Thyroid gland (tissue), 4 donors: ENCODE measurements at regions not wholly inside any gene's neighbourhood (a gene's known extent, or its start where the extent isn't known, plus 50 kb on each side); places are given as distances from the start of the nearest gene placed in this dataset.

Experiments
- DNase-seq, 2 donors: peaks; one replicate each; pipeline ENCODE4 v3.0.0-alpha.2; 2019
- H3K27ac ChIP-seq, 3 donors: fragments of 200-600 bp; sonication (generic); 1 replicate in 2 of 3; 2 replicates in 1 of 3; pipeline ENCODE4 v1.5.1; 2016 to 2019; ENCODE audit warnings: mild to moderate bottlenecking in 1 of 3, moderate library complexity in 1 of 3
- H3K27me3 ChIP-seq: fragments of 200-600 bp; sonication (generic); one replicate; pipeline ENCODE4 v1.5.1; 2019
- H3K36me3 ChIP-seq, 2 donors: fragments of 200-600 bp; sonication (generic); one replicate each; pipeline ENCODE4 v1.5.1; 2016 to 2019
- H3K4me1 ChIP-seq, 2 donors: fragments of 200-600 bp; sonication (generic); one replicate each; pipeline ENCODE4 v1.5.1; 2017 to 2019
- H3K4me3 ChIP-seq, 3 donors: fragments of 200-600 bp; sonication (generic); replicated peaks in 1 of 3; 1 replicate in 2 of 3; 2 replicates in 1 of 3; pipeline ENCODE4 v1.5.1; 2016; ENCODE audit warnings: mild to moderate bottlenecking in 1 of 3
- H3K9me3 ChIP-seq: fragments of 200-600 bp; sonication (generic); one replicate; pipeline ENCODE4 v1.5.1; 2017
- POLR2A ChIP-seq, 2 donors: fragments of 450-650 bp; IDR thresholded peaks; one replicate each; pipeline ENCODE4 v1.6.1; 2017; ENCODE audit warnings: antibody characterized with exemption in 2 of 2, mild to moderate bottlenecking in 2 of 2, moderate library complexity in 1 of 2
- WGBS, 2 donors: methylation state at CpG; one replicate each; pipeline ENCODE4 v1.1.5; 2017; 5-methylcytosine and 5-hydroxymethylcytosine counted together
- intact Hi-C: fragments of 100-400 bp; cut with DNase I; formaldehyde crosslinking; loops from one replicate; pipeline ENCODE4 v1.15.1; 2023
- TF ChIP-seq, protein P1 (sequence below), 6 experiments: fragments of 200-600 bp in 3 of 6; fragments of 450-650 bp in 3 of 6; sonication (generic) in 3 of 6; IDR thresholded peaks; one replicate each; pipeline ENCODE4 v1.5.1; 2016 to 2019; ENCODE audit warnings: antibody characterized with exemption in 6 of 6, mild to moderate bottlenecking in 2 of 6, inconsistent platforms in 1 of 6, moderate library complexity in 1 of 6

DNA sequence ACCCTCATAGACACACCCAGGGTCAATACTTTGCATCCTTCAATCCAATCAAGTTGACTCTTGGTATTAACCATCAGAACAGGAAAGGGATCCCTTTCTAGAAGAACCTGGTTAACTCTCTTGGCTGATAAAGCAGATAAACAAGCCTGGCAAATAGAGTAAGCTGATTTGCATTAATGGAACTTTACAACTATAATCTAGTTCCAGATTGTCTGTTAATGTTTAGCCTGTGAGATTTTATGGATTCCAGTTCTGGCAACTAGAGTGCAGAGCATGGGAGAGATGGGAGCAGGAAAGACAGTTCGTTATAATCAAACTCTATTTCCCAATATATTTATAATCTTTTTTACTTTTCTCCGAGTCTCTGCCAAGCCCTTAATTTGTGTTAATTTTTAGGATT lies 272.6 kb upstream of the KLHL1 start:
- no peak overlapping the region for H3K4me3 ChIP-seq
- H3K27me3 ChIP-seq, result no peaks in the 10 kb centered on the region
- DNase-seq, result no peak
- H3K9me3 ChIP-seq, result no peaks in the 10 kb centered on the region
- H3K4me1 ChIP-seq, result no peaks in the 10 kb centered on the region
- TF ChIP-seq, protein P1, sequence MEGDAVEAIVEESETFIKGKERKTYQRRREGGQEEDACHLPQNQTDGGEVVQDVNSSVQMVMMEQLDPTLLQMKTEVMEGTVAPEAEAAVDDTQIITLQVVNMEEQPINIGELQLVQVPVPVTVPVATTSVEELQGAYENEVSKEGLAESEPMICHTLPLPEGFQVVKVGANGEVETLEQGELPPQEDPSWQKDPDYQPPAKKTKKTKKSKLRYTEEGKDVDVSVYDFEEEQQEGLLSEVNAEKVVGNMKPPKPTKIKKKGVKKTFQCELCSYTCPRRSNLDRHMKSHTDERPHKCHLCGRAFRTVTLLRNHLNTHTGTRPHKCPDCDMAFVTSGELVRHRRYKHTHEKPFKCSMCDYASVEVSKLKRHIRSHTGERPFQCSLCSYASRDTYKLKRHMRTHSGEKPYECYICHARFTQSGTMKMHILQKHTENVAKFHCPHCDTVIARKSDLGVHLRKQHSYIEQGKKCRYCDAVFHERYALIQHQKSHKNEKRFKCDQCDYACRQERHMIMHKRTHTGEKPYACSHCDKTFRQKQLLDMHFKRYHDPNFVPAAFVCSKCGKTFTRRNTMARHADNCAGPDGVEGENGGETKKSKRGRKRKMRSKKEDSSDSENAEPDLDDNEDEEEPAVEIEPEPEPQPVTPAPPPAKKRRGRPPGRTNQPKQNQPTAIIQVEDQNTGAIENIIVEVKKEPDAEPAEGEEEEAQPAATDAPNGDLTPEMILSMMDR (IDR thresholded peaks at IDR 0.05), result no peak
- 79 to 88% methylated on average over 2 of the region's 2 CpGs for WGBS, 2 donors
- intact Hi-C loops, result no loop called here
- H3K36me3 ChIP-seq, result no peaks in the 10 kb centered on the region
- no peak overlapping the region for H3K27ac ChIP-seq

- no peak for DNase-seq
- WGBS, 2 donors, result 71 to 80% methylated on average over 2 of the region's 2 CpGs
- intact Hi-C loops, result no loop called here
- TF ChIP-seq POLR2A (IDR thresholded peaks at IDR 0.05), result no peak
- TF ChIP-seq, protein P1 (IDR thresholded peaks at IDR 0.05), result no peak
- Histone ChIP-seq H3K4me1 (no peaks in the 10 kb centered on the region), H3K36me3 (no peaks in the 10 kb centered on the region), H3K27ac (no peak overlapping the region), H3K27me3 (no peaks in the 10 kb centered on the region), H3K4me3 (no peak overlapping the region), H3K9me3 (no peaks in the 10 kb centered on the region)
These were observed 267.5 kb upstream of the KLHL1 start for GRCh38 chr13:70375718-70376117.

- Histone ChIP-seq H3K4me3 (no peak overlapping the region), H3K36me3 (no peaks in the 10 kb centered on the region), H3K27ac (no peak overlapping the region), H3K9me3 (no peaks in the 10 kb centered on the region), H3K4me1 (no peaks in the 10 kb centered on the region), H3K27me3 (no peaks in the 10 kb centered on the region)
- DNase-seq, result no peak
- intact Hi-C loops, result no loop called here
- no peak for TF ChIP-seq POLR2A (IDR thresholded peaks at IDR 0.05)
- TF ChIP-seq, protein P1 (IDR thresholded peaks at IDR 0.05), result no peak
- 72 to 73% methylated on average over 6 of the region's 6 CpGs for whole genome bisulfite sequencing, 2 donors
These were observed 262.7 kb upstream of the KLHL1 start for GRCh38 chr13:70370924-70371323.

GRCh38 chr13:70366720-70367119 lies 258.5 kb upstream of the KLHL1 start:
- no peaks in the 10 kb centered on the region for H3K27me3 ChIP-seq
- no peaks in the 10 kb centered on the region for H3K9me3 ChIP-seq
- H3K4me3 ChIP-seq, result no peak overlapping the region
- intact Hi-C loops, result no loop called here
- TF ChIP-seq POLR2A (IDR thresholded peaks at IDR 0.05), result no peak
- TF ChIP-seq, protein P1 (IDR thresholded peaks at IDR 0.05), result no peak
- no peak overlapping the region for H3K27ac ChIP-seq
- 89% methylated on average over 4 of the region's 4 CpGs for WGBS, 2 donors
- no peaks in the 10 kb centered on the region for H3K4me1 ChIP-seq
- no peaks in the 10 kb centered on the region for H3K36me3 ChIP-seq
- DNase-seq, result no peak

GRCh38 chr13:70363991-70364390 lies 255.7 kb upstream of the KLHL1 start:
- no peaks in the 10 kb centered on the region for H3K27me3 ChIP-seq
- intact Hi-C loops, result no loop called here
- no peaks in the 10 kb centered on the region for H3K9me3 ChIP-seq
- H3K36me3 ChIP-seq, result no peaks in the 10 kb centered on the region
- TF ChIP-seq, protein P1 (IDR thresholded peaks at IDR 0.05), result no peak
- TF ChIP-seq POLR2A (IDR thresholded peaks at IDR 0.05), result no peak
- H3K4me1 ChIP-seq, result no peaks in the 10 kb centered on the region
- 78 to 83% methylated on average over 2 of the region's 2 CpGs for WGBS, 2 donors
- H3K4me3 ChIP-seq, result no peak overlapping the region
- no peak for DNase-seq
- H3K27ac ChIP-seq, result no peak overlapping the region
